HCT116 (cell line): ENCODE measurements at regions not wholly inside any gene's neighbourhood (a gene's known extent, or its start where the extent isn't known, plus 50 kb on each side); places are given as distances from the start of the nearest gene placed in this dataset.

Experiments used
- ATAC-seq: fragments of 200-7000 bp; cut with Tn5 transposase; 2 replicates; pipeline ENCODE4 v1.9.1; 2020; ENCODE audit warnings: mild to moderate bottlenecking, moderate library complexity
- BruUV-seq: library from RNA; stranded (reverse); fragments of 400-500 nt; replicated peaks from 2 replicates; lab custom pipeline; 2021; lab: Mats Ljungman, UMichigan
- CTCF ChIA-PET: fragments of 300-600 bp; sonication (Branson Sonifier 250); formaldehyde crosslinking; loops from one replicate; lab custom pipeline; 2021; ENCODE audit warnings: antibody characterized with exemption; lab: Charles Lee
- POLR2A ChIA-PET: fragments of 300-600, 350-600 bp; sonication (Branson Sonifier 250); formaldehyde crosslinking; loops from one replicate; lab custom pipeline; 2021; ENCODE audit warnings: antibody characterized with exemption; lab: Charles Lee
- RAD21 ChIA-PET, 2 experiments: fragments of 300-600 bp; sonication (Branson Sonifier 250); formaldehyde crosslinking; loops; one replicate each; lab custom pipeline; 2023; ENCODE audit warnings: low total read pairs in 2 of 2; ENCODE audit not compliant: uncharacterized antibody in 2 of 2, unreplicated experiment in 2 of 2, low non-redundant PET in 1 of 2; lab: Charles Lee
- DNase-seq: peaks from one replicate; pipeline ENCODE4 v3.0.0-alpha.2; 2010; ENCODE audit warnings: low read depth, low spot score
- H2AFZ ChIP-seq: fragments of 200-600 bp; shearing (Covaris generic), sonication (generic); 2 replicates; pipeline ENCODE4 v1.6.1; 2017; ENCODE audit warnings: low read depth, mixed run types, mixed read lengths, antibody characterized with exemption, low read length; ENCODE audit not compliant: poor library complexity, severe bottlenecking
- H3K27ac ChIP-seq: 2 replicates; pipeline ENCODE4 v1.5.1; 2012; ENCODE audit warnings: low read depth, low read length
- H3K27me3 ChIP-seq: fragments of 200-600 bp; sonication (generic); 2 replicates; pipeline ENCODE4 v1.6.1; 2016; ENCODE audit warnings: mixed run types, low read length, mixed read lengths; ENCODE audit not compliant: insufficient read depth
- H3K36me3 ChIP-seq, 2 experiments: fragments of 200-500 bp in 1 of 2; fragments of 200-600 bp in 1 of 2; sonication (Bioruptor generic) in 1 of 2; sonication (generic) in 1 of 2; 2 replicates each; pipeline versions ENCODE4 v1.5.1 to v1.6.1; 2014 to 2016; ENCODE audit warnings: low read length in 2 of 2, inconsistent platforms in 1 of 2, mixed read lengths in 1 of 2, mixed run types in 1 of 2; ENCODE audit not compliant: insufficient read depth in 2 of 2, control insufficient read depth in 1 of 2
- H3K4me1 ChIP-seq, 2 experiments: fragments of 200-600 bp in 1 of 2; sonication (generic) in 1 of 2; 2 replicates each; pipeline versions ENCODE4 v1.5.1 to v1.6.1; 2012 to 2017; ENCODE audit warnings: low read length in 2 of 2, inconsistent platforms in 1 of 2, mild to moderate bottlenecking in 1 of 2, mixed read lengths in 1 of 2, mixed run types in 1 of 2, moderate library complexity in 1 of 2; ENCODE audit not compliant: insufficient read depth in 2 of 2, control insufficient read depth in 1 of 2
- H3K4me2 ChIP-seq: fragments of 200-600 bp; sonication (generic); 2 replicates; pipeline ENCODE4 v1.6.1; 2017; ENCODE audit warnings: mixed run types, low read length, mixed read lengths
- H3K4me3 ChIP-seq, 2 experiments: fragments of 200-600 bp in 1 of 2; sonication (generic) in 1 of 2; replicated peaks in 1 of 2; 2 replicates each; pipeline ENCODE4 v1.5.1; 2011 to 2016; ENCODE audit warnings: low read length in 2 of 2, control low read depth in 1 of 2, low read depth in 1 of 2, mild to moderate bottlenecking in 1 of 2, mixed read lengths in 1 of 2, mixed run types in 1 of 2
- H3K79me2 ChIP-seq: fragments of 200-600 bp; sonication (generic); 2 replicates; pipeline ENCODE4 v1.6.1; 2017; ENCODE audit warnings: mild to moderate bottlenecking, mixed run types, low read length, moderate library complexity, mixed read lengths; ENCODE audit not compliant: insufficient read depth
- H3K9ac ChIP-seq: fragments of 200-600 bp; sonication (generic); 2 replicates; pipeline ENCODE4 v1.6.1; 2016; ENCODE audit warnings: low read length, mixed read lengths
- H3K9me2 ChIP-seq: fragments of 200-600 bp; sonication (generic), shearing (Covaris generic); 2 replicates; pipeline ENCODE4 v1.6.1; 2017; ENCODE audit warnings: mixed run types, mild to moderate bottlenecking, moderate library complexity; ENCODE audit not compliant: insufficient read depth
- H3K9me3 ChIP-seq, 2 experiments: fragments of 200-500 bp in 1 of 2; fragments of 200-600 bp in 1 of 2; sonication (Bioruptor generic) in 1 of 2; sonication (generic) in 1 of 2; 2 replicates each; pipeline ENCODE4 v1.6.1; 2014 to 2017; ENCODE audit warnings: low read length in 2 of 2, mixed read lengths in 2 of 2, inconsistent platforms in 1 of 2, low read depth in 1 of 2, mild to moderate bottlenecking in 1 of 2, mixed run types in 1 of 2, moderate library complexity in 1 of 2; ENCODE audit not compliant: control insufficient read depth in 1 of 2, insufficient read depth in 1 of 2
- H4K20me1 ChIP-seq: fragments of 200-600 bp; sonication (generic), shearing (Covaris generic); 2 replicates; pipeline ENCODE4 v1.6.1; 2017; ENCODE audit warnings: mixed run types, mild to moderate bottlenecking, moderate library complexity; ENCODE audit not compliant: insufficient read depth
- CBX3 ChIP-seq: IDR thresholded peaks from 2 replicates; pipeline ENCODE4 v1.6.1; 2012; ENCODE audit warnings: low read depth
- CEBPB ChIP-seq: IDR thresholded peaks from 2 replicates; pipeline ENCODE4 v1.6.1; 2012; ENCODE audit warnings: low read depth
- CTCF ChIP-seq, 3 experiments: fragments of 200-600 bp in 1 of 3; sonication (generic) in 1 of 3; IDR thresholded peaks in 2 of 3; conservative IDR thresholded peaks in 1 of 3; 2 replicates each; pipeline ENCODE4 v1.5.1; 2012 to 2017; ENCODE audit warnings: low read depth in 2 of 3, low read length in 2 of 3, antibody characterized with exemption in 1 of 3, borderline replicate concordance in 1 of 3, control low read depth in 1 of 3, mild to moderate bottlenecking in 1 of 3, mixed read lengths in 1 of 3, mixed run types in 1 of 3, moderate library complexity in 1 of 3; ENCODE audit not compliant: insufficient read depth in 1 of 3
- EGR1 ChIP-seq: IDR thresholded peaks from 2 replicates; pipeline ENCODE4 v1.6.1; 2012; ENCODE audit warnings: low read depth
- ELF1 ChIP-seq: IDR thresholded peaks from 2 replicates; pipeline ENCODE4 v1.6.1; 2012; ENCODE audit warnings: low read depth, borderline replicate concordance
- EZH2phosphoT487 ChIP-seq: fragments of 200-600 bp; IDR thresholded peaks from 2 replicates; pipeline ENCODE4 v1.6.1; 2018; ENCODE audit warnings: antibody characterized with exemption, borderline replicate concordance
- SP1 ChIP-seq: IDR thresholded peaks from 2 replicates; pipeline ENCODE4 v1.6.1; 2012; ENCODE audit warnings: low read depth
- SRF ChIP-seq: IDR thresholded peaks from 2 replicates; pipeline ENCODE4 v1.6.1; 2012; ENCODE audit warnings: low read depth
- YY1 ChIP-seq: IDR thresholded peaks from 2 replicates; pipeline ENCODE4 v1.6.1; 2011; ENCODE audit warnings: low read length, low read depth, moderate library complexity, mild to moderate bottlenecking; ENCODE audit not compliant: insufficient replicate concordance; ENCODE audit errors: extremely low read depth
- ZNF274 ChIP-seq: fragments of 200-500 bp; sonication (Bioruptor generic); IDR thresholded peaks from 2 replicates; pipeline ENCODE4 v1.6.1; 2014; ENCODE audit warnings: mild to moderate bottlenecking, low read depth, low read length, inconsistent platforms
- intact Hi-C: fragments of 100-400 bp; cut with micrococcal nuclease; formaldehyde crosslinking; loops from 2 replicates; pipeline ENCODE4 v1.10.0; 2022
- TF ChIP-seq, protein P1 (sequence below): IDR thresholded peaks from 2 replicates; pipeline ENCODE4 v1.6.1; 2012; ENCODE audit warnings: low read depth
- TF ChIP-seq, protein P2 (sequence below): IDR thresholded peaks from 2 replicates; pipeline ENCODE4 v1.6.1; 2012
- TF ChIP-seq, protein P3 (sequence below): IDR thresholded peaks from 2 replicates; pipeline ENCODE4 v1.6.1; 2011; ENCODE audit warnings: mild to moderate bottlenecking, low read length, moderate library complexity; ENCODE audit not compliant: insufficient replicate concordance; ENCODE audit errors: extremely low read depth

GRCh38 chr3:63753995-63754394 lies 65.1 kb upstream of the C3orf49 start (continued):
- TF ChIP-seq, protein P1, sequence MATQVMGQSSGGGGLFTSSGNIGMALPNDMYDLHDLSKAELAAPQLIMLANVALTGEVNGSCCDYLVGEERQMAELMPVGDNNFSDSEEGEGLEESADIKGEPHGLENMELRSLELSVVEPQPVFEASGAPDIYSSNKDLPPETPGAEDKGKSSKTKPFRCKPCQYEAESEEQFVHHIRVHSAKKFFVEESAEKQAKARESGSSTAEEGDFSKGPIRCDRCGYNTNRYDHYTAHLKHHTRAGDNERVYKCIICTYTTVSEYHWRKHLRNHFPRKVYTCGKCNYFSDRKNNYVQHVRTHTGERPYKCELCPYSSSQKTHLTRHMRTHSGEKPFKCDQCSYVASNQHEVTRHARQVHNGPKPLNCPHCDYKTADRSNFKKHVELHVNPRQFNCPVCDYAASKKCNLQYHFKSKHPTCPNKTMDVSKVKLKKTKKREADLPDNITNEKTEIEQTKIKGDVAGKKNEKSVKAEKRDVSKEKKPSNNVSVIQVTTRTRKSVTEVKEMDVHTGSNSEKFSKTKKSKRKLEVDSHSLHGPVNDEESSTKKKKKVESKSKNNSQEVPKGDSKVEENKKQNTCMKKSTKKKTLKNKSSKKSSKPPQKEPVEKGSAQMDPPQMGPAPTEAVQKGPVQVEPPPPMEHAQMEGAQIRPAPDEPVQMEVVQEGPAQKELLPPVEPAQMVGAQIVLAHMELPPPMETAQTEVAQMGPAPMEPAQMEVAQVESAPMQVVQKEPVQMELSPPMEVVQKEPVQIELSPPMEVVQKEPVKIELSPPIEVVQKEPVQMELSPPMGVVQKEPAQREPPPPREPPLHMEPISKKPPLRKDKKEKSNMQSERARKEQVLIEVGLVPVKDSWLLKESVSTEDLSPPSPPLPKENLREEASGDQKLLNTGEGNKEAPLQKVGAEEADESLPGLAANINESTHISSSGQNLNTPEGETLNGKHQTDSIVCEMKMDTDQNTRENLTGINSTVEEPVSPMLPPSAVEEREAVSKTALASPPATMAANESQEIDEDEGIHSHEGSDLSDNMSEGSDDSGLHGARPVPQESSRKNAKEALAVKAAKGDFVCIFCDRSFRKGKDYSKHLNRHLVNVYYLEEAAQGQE, result no peak
- no peak for TF ChIP-seq CBX3
- no peak for TF ChIP-seq CEBPB

DNA sequence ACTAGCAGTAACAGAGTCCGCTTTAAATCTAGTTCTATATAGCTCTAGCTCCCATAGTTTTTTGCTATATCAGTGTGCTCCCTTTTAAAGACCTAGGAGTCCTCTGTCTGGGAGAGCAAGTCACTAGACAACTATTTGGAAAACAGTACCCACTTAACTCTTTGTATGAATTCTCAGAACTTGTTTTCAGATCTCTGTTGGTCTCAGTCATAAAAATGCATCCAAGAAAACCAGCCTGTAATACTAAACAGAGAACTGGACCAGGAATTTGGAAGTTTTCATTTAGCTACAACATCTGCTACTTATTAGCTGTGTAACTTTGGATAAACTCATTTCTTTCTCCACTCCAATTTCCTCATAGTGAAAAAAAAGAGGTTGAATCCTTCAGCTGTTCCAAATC lies 56.9 kb upstream of the C3orf49 start:
- BruUV-seq, result no TSS peak
- POLR2A ChIA-PET, result no interaction called here
- RAD21 ChIA-PET, result no interaction called here
- H3K9me3 ChIP-seq, result no peaks in the 10 kb centered on the region
- H3K4me2 ChIP-seq, result no peak overlapping the region
- no peak overlapping the region for H3K9ac ChIP-seq
- no peaks in the 10 kb centered on the region for H4K20me1 ChIP-seq
- H3K79me2 ChIP-seq, result no peaks in the 10 kb centered on the region
- no peak overlapping the region for H2AFZ ChIP-seq
- CTCF ChIA-PET, result no interaction called here
- no peak overlapping the region for H3K27ac ChIP-seq
- no peaks in the 10 kb centered on the region for H3K4me1 ChIP-seq
- DNase-seq, result no peak
- intact Hi-C loops, result no loop called here
- H3K4me3 ChIP-seq, result no peak overlapping the region
- peaks cover 11% of the 10 kb centered on the region for H3K27me3 ChIP-seq
- no peaks in the 10 kb centered on the region for H3K9me2 ChIP-seq
- no peak for TF ChIP-seq SRF
- TF ChIP-seq, protein P2, sequence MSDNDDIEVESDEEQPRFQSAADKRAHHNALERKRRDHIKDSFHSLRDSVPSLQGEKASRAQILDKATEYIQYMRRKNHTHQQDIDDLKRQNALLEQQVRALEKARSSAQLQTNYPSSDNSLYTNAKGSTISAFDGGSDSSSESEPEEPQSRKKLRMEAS, result no peak
- TF ChIP-seq ZNF274, result no peak
- TF ChIP-seq, protein P3, sequence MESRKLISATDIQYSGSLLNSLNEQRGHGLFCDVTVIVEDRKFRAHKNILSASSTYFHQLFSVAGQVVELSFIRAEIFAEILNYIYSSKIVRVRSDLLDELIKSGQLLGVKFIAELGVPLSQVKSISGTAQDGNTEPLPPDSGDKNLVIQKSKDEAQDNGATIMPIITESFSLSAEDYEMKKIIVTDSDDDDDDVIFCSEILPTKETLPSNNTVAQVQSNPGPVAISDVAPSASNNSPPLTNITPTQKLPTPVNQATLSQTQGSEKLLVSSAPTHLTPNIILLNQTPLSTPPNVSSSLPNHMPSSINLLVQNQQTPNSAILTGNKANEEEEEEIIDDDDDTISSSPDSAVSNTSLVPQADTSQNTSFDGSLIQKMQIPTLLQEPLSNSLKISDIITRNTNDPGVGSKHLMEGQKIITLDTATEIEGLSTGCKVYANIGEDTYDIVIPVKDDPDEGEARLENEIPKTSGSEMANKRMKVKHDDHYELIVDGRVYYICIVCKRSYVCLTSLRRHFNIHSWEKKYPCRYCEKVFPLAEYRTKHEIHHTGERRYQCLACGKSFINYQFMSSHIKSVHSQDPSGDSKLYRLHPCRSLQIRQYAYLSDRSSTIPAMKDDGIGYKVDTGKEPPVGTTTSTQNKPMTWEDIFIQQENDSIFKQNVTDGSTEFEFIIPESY, result no peak
- TF ChIP-seq SP1, result no peak
- TF ChIP-seq EGR1, result no peak
- TF ChIP-seq CTCF (IDR thresholded peaks at IDR 0.05 in 2 of 3, conservative IDR thresholded peaks at IDR 0.05 in 1 of 3; ENCODE audit: borderline replicate concordance in 1 of 3, insufficient read depth in 1 of 3, low read depth in 2 of 3, low read length in 2 of 3), result no peak
- TF ChIP-seq ELF1, result no peak
- TF ChIP-seq YY1, result no peak
- TF ChIP-seq EZH2phosphoT487, result no peak
- TF ChIP-seq, all 23 proteins: peak for 0
- no peaks in the 10 kb centered on the region for H3K36me3 ChIP-seq
- ATAC-seq, result no peak
